ENCODE measurements at regions not wholly inside any gene's neighbourhood (a gene's known extent, or its start where the extent isn't known, plus 50 kb on each side); places are given as distances from the start of the nearest gene placed in this dataset.

DNA sequence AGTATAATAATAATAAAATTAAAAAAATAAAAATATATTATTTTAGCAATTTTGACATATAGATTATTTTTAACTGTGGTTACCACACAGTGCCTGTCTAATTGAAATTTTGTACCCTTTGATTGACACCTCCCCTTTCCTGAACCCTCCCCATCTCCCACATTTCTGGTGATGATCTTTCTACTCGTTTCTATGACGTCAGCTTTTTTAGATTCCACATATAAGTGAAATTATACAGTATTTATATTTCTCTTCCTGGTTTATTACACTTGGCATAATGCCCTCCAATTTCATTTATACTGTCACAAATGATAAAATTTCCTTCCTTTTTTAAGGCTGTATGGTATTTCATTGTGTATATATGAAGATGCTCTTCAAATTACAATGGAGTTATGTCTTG lies 258.1 kb upstream of the PTCHD4 start:
- DNase-seq = no peak

- DNase-seq = no peak
Observed at GRCh38 chr6:48325701-48326100, 214.7 kb upstream of the PTCHD4 start.

GRCh38 chr6:48318670-48319069 lies 207.7 kb upstream of the PTCHD4 start:
- no peak for DNase-seq

- no peak for DNase-seq
Observed at GRCh38 chr6:48315915-48316314, 204.9 kb upstream of the PTCHD4 start.

- no peak for DNase-seq
Observed at GRCh38 chr6:48315051-48315719, 204.2 kb upstream of the PTCHD4 start.

DNA sequence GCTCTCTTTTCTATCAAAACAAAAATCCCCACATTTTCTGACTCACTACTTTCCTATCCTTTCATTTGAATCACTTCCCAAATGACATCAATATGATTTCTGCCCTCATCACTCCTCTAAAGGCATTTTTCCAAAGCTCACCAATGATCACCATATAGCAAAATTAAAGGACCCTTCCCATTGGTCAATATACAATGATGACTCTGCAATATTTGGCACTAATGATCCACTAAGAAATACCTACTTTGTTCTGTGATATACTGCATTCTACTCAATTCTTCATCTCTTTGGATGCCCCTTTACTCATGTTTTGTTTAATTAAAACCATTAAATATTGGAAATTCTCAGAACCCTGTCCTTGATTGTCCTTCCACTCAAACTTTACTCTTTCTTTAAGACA lies 200.3 kb upstream of the PTCHD4 start:
- no peak for DNase-seq

DNA sequence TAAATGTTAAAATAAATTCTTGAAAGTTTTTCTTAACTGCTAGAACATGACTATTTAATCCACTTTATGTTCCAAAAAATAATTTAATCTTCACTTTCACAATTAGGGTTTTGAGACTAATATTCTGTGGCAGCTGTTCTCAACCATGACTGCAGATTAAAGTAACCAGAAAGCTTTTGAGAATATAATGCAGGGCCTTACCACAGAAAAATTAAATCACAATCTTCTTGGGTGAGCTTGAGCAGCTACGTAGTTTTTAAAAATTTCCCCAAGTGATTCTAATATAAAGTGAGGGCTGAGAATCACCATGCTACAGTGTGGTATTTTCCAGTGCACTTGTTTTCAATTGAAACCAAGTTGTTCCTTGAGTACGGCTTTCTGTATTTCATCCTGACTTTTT lies 196.6 kb upstream of the PTCHD4 start:
- DNase-seq = no peak

DNA sequence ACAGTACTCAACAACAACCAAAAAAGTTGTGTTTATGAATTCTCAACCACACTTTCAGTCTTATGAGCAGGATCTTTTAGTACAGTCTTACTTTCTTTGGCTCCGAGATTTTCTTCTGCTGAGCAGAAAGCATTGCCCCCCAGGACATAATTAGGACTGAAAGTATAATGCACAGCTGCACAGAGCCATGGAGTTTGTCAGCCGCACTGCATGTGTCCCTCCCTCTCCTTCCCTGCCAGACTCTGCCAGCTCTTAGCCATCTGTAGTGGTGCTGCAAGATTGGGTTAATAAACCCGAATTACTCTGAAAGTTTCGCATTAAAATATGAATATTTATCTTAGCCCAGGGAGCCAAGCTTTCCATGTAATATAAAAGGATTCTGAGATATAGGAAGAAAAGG lies 179.6 kb upstream of the PTCHD4 start:
- DNase-seq = no peak

- no peak for DNase-seq
Observed at GRCh38 chr6:48289841-48290240, 178.8 kb upstream of the PTCHD4 start.

DNA sequence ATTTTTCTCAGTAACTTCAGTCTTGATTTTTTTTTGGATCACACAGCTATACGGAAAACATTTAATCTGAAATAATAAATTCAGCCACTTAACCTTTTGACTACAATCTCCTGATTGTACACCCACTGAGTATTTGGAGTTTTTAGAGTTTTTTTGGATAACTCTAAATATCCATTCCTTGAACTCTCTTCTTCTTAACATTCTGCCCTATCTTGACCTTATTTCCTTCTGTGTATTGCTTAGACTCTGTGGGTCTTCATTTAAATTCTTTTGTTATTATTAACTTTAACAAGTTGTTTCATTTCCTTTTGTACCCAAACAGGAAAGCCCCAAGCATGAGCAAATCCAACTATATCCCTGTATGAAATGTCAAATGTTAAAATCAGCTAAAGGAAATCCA lies 170.2 kb upstream of the PTCHD4 start:
- no peak for DNase-seq

DNA sequence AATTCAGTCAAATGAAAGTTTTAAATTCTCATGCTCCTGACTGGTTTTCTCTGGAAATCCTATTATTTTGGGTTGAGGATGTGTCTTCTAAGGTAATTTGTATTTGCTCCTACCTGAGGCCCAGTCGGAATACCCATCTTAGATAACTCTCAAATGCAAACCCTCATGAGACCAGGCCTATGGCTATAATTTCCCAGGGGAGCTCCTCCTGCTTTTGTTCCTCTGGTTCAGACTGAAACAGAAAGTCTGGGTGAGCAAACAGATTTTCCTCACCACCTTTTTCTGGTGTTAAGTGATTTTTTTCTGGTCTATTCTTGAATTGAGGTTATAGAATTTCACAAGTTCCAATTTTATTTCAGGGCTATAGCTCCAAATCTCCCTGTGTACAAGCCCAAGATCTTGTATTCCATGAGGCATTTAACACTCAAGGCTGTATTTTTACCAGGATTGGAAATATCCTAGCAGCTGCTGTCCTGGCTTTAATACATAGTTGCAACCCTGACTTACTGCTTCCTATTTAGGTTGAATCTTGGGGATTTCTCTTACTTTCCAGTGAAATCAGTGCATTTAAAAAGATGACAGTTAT lies 169.1 kb upstream of the PTCHD4 start:
- no peak for DNase-seq

DNA sequence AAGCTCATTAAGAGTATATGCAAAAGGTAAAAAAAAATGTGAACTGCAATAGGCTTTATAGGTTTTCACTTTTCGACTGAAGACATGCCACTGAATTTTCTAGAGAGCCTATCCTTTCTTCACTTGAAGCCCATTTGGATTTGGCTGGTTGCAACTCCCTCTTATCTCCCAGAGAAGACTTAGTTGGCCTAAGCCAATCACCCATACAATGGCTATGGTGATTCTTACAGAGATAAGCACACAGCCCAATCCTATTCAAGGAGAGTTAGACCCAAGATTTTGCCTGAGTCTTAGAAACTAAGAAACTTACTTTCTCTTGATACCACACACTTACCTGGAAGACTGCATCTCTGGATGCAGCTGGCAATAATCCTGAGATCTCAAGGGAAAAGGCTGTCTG lies 167.3 kb upstream of the PTCHD4 start:
- DNase-seq = no peak

DNA sequence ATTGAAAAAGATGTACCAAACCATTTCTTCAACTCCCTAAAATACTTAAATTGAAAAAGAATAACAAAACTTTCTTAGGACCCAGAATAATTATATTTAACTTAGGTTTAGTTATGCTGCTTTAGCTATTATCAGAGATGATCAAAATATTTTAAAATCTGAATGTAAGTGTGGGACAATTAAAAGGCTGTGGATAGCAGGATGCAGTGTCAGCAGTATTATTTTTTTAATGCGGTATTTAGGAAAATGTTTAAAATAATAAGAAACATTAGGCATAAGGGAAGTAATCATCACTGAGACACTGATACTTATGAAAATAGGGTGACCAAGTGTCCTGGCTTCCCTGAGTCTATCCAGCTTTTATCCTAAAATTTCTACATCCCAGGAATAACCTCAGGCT lies 161.5 kb upstream of the PTCHD4 start:
- no peak for DNase-seq

DNA sequence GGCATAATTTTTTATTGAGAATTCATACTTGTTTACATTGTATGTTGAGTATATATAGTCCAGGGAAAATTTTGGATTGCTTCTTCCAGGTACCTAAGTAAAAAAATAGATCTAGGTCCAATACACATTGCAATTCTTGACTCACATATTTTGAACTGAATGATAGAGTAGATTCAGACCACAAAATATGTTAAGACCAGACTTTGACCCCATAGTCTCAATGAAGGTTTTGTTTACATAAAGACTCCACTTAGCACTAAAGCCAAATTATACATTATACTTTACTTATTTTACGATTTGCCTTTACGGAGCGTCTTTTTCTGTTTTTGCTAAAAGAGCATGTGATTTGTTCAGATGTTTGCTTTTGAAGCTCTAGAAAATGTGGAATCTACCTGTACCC lies 144.1 kb upstream of the PTCHD4 start:
- DNase-seq = no peak

DNA sequence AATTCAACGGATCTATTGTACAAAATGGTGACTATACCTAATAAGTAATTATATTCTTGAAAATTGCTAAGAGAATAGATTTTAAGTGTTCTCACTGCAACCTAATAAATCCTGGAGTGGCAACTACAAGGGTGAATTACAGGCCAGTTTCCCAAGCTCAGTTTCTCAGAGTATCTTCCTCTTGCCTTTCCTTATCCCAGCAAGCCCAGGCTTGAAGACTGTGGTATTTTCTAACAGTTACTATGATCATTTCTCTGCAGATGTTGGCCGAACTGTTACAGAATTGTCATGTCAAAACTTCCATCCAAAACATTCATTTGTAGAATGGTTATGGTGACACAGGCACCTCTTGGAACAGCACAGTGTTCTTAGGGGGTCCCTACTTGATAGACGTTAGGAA lies 138.1 kb upstream of the PTCHD4 start:
- DNase-seq = no peak

GRCh38 chr6:48243071-48243470 lies 132.1 kb upstream of the PTCHD4 start:
- DNase-seq = no peak

DNA sequence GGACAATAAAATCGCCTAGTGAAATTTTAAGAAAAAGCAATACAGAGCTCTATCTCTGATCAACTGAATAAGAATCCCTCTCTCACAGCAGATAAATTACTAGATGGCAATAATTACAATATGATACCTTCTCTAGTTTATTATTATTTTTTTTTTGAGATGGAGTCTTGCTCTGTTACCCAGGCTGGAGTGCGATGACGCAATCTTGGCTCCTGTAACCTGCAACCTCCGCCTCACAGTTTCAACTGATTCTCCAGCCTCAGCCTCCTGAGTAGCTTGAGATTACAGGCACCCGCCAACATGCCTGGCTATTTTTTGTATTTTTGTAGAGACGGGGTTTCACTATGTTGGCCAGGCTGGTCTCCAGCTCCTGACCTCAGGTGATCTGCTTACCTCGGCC lies 129.3 kb upstream of the PTCHD4 start:
- DNase-seq = no peak

GRCh38 chr6:48236375-48236774 lies 125.4 kb upstream of the PTCHD4 start:
- DNase-seq = no peak

DNA sequence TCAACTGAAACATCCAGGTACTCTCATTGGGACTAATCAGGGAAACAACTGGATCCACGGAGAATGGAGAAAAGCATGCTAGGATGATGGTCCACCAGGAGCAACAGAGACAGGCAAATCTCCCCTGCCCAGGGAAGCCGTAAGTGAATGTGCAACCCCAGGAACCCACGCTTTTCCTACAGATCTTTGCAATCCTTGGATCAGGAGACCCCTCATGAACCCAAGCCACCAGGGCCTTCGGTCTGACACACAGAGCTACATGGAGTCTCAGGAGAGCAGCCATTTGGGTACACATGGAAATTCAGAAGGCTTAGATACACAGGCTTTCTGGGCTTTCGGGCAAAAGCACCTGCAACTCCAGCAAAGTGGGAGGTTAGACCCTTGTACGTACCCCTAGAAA lies 122.1 kb upstream of the PTCHD4 start:
- DNase-seq = no peak

GRCh38 chr6:48229841-48230240 lies 118.8 kb upstream of the PTCHD4 start:
- DNase-seq = no peak

- no peak for DNase-seq
Observed at GRCh38 chr6:48222241-48222640, 111.2 kb upstream of the PTCHD4 start.

- no peak for DNase-seq
Observed at GRCh38 chr6:48213076-48213788, 102.2 kb upstream of the PTCHD4 start.

GRCh38 chr6:48212501-48212900 lies 101.5 kb upstream of the PTCHD4 start:
- no peak for DNase-seq

GRCh38 chr6:48206091-48206490 lies 95.1 kb upstream of the PTCHD4 start:
- no peak for DNase-seq
